ENCODE measurements at regions not wholly inside any gene's neighbourhood (a gene's known extent, or its start where the extent isn't known, plus 50 kb on each side); places are given as distances from the start of the nearest gene placed in this dataset.

GRCh38 chr14:29274890-29275596 lies 508.5 kb downstream of the FOXG1 start:
- no peak for DNase-seq (ENCODE audit: low spot score)

GRCh38 chr14:29278301-29279263 lies 512.0 kb downstream of the FOXG1 start:
- no peak for DNase-seq (ENCODE audit: low spot score)

- no peak for DNase-seq (ENCODE audit: low spot score)
Observed at GRCh38 chr14:29282169-29282568, 515.6 kb downstream of the FOXG1 start.

GRCh38 chr14:29290441-29290840 lies 523.9 kb downstream of the FOXG1 start:
- DNase-seq (ENCODE audit: low spot score), result no peak

GRCh38 chr14:29299372-29299771 lies 532.8 kb downstream of the FOXG1 start:
- DNase-seq (ENCODE audit: low spot score), result no peak

- DNase-seq (ENCODE audit: low spot score), result no peak
Observed at GRCh38 chr14:29301571-29301970, 535.0 kb downstream of the FOXG1 start.

- no peak for DNase-seq (ENCODE audit: low spot score)
Observed at GRCh38 chr14:29310210-29310609, 543.6 kb downstream of the FOXG1 start.

GRCh38 chr14:29310757-29311156 lies 544.2 kb downstream of the FOXG1 start:
- no peak for DNase-seq (ENCODE audit: low spot score)

GRCh38 chr14:29311983-29312382 lies 545.4 kb downstream of the FOXG1 start:
- no peak for DNase-seq (ENCODE audit: low spot score)

- no peak for DNase-seq (ENCODE audit: low spot score)
Observed at GRCh38 chr14:29316936-29317335, 550.3 kb downstream of the FOXG1 start.

- no peak for DNase-seq (ENCODE audit: low spot score)
Observed at GRCh38 chr14:29317423-29317822, 550.8 kb downstream of the FOXG1 start.

GRCh38 chr14:29320286-29320685 lies 553.7 kb downstream of the FOXG1 start:
- no peak for DNase-seq (ENCODE audit: low spot score)

- no peak for DNase-seq (ENCODE audit: low spot score)
Observed at GRCh38 chr14:29321646-29322045, 555.1 kb downstream of the FOXG1 start.

GRCh38 chr14:29339494-29340172 lies 573.0 kb downstream of the FOXG1 start:
- no peak for DNase-seq (ENCODE audit: low spot score)

- DNase-seq (ENCODE audit: low spot score), result no peak
Observed at GRCh38 chr14:29348504-29348903, 579.1 kb downstream of the PRKD1 start.

- DNase-seq (ENCODE audit: low spot score), result no peak
Observed at GRCh38 chr14:29350496-29350895, 577.2 kb downstream of the PRKD1 start.

- DNase-seq (ENCODE audit: low spot score), result no peak
Observed at GRCh38 chr14:29351996-29352705, 575.5 kb downstream of the PRKD1 start.

- DNase-seq (ENCODE audit: low spot score), result no peak
Observed at GRCh38 chr14:29352706-29353080, 575.0 kb downstream of the PRKD1 start.

GRCh38 chr14:29353513-29353912 lies 574.1 kb downstream of the PRKD1 start:
- DNase-seq (ENCODE audit: low spot score), result no peak

- no peak for DNase-seq (ENCODE audit: low spot score)
Observed at GRCh38 chr14:29354486-29354885, 573.2 kb downstream of the PRKD1 start.

GRCh38 chr14:29355331-29355730 lies 572.3 kb downstream of the PRKD1 start:
- DNase-seq (ENCODE audit: low spot score), result no peak

GRCh38 chr14:29355846-29356245 lies 571.8 kb downstream of the PRKD1 start:
- no peak for DNase-seq (ENCODE audit: low spot score)

All from HT-29 (cell line).